ENCODE measurements at regions not wholly inside any gene's neighbourhood (a gene's known extent, or its start where the extent isn't known, plus 50 kb on each side); places are given as distances from the start of the nearest gene placed in this dataset.
A peak's percentile ranks its signal among the peaks of the same experiment; 100 is the strongest.

- TF ChIP-seq, protein P1, sequence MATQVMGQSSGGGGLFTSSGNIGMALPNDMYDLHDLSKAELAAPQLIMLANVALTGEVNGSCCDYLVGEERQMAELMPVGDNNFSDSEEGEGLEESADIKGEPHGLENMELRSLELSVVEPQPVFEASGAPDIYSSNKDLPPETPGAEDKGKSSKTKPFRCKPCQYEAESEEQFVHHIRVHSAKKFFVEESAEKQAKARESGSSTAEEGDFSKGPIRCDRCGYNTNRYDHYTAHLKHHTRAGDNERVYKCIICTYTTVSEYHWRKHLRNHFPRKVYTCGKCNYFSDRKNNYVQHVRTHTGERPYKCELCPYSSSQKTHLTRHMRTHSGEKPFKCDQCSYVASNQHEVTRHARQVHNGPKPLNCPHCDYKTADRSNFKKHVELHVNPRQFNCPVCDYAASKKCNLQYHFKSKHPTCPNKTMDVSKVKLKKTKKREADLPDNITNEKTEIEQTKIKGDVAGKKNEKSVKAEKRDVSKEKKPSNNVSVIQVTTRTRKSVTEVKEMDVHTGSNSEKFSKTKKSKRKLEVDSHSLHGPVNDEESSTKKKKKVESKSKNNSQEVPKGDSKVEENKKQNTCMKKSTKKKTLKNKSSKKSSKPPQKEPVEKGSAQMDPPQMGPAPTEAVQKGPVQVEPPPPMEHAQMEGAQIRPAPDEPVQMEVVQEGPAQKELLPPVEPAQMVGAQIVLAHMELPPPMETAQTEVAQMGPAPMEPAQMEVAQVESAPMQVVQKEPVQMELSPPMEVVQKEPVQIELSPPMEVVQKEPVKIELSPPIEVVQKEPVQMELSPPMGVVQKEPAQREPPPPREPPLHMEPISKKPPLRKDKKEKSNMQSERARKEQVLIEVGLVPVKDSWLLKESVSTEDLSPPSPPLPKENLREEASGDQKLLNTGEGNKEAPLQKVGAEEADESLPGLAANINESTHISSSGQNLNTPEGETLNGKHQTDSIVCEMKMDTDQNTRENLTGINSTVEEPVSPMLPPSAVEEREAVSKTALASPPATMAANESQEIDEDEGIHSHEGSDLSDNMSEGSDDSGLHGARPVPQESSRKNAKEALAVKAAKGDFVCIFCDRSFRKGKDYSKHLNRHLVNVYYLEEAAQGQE (IDR thresholded peaks at IDR 0.05; ENCODE audit: unreplicated experiment), result no peak
- TF ChIP-seq STAT1 (IDR thresholded peaks at IDR 0.05; ENCODE audit: unreplicated experiment) (no peak), CREB1 (CRISPR knock-in tag; IDR thresholded peaks at IDR 0.05; ENCODE audit: low read depth) (no peak), JUNB (IDR thresholded peaks at IDR 0.05; ENCODE audit: unreplicated experiment) (no peak), ZNF114 (CRISPR knock-in tag; IDR thresholded peaks at IDR 0.05) (no peak), EZH2phosphoT487 (IDR thresholded peaks at IDR 0.05; ENCODE audit: unreplicated experiment) (no peak), EZH2 (IDR thresholded peaks at IDR 0.05; ENCODE audit: low read depth, unreplicated experiment) (no peak)
Observed at GRCh38 chr14:71193663-71194062, 286.4 kb downstream of the PCNX1 start (continued).

- DNase-seq (ENCODE audit: low spot score) (no peak), ATAC-seq (peak; percentile 62)
- H3K9me2 ChIP-seq (ENCODE audit: insufficient read depth), result peaks cover 8% of the 10 kb centered on the region
- 0 out of 2 replicates have a peak, but pooled peaks cover 2% of the 10 kb centered on the region for H3K36me3 ChIP-seq (ENCODE audit: insufficient read depth)
- H3K4me2 ChIP-seq, result 0 out of 2 replicates have a peak overlapping the region, but pooled peaks have one; percentile 60
- peaks cover 60% of the 10 kb centered on the region for H3K4me1 Mint-ChIP-seq
- no peaks in the 10 kb centered on the region for H3K27me3 ChIP-seq (ENCODE audit: insufficient read depth)
- TF ChIP-seq NANOG (IDR thresholded peaks at IDR 0.05; ENCODE audit: borderline replicate concordance), result no peak
- TF ChIP-seq STAT1 (IDR thresholded peaks at IDR 0.05; ENCODE audit: unreplicated experiment), result no peak
- TF ChIP-seq, protein P1 (IDR thresholded peaks at IDR 0.05; ENCODE audit: unreplicated experiment), result no peak
- no peak for TF ChIP-seq EZH2 (IDR thresholded peaks at IDR 0.05; ENCODE audit: low read depth, unreplicated experiment)
- no peak for TF ChIP-seq ZNF331 (CRISPR knock-in tag; IDR thresholded peaks at IDR 0.05; ENCODE audit: low read depth)
- no peak for TF ChIP-seq ZNF114 (CRISPR knock-in tag; IDR thresholded peaks at IDR 0.05)
- TF ChIP-seq CREB1 (CRISPR knock-in tag; IDR thresholded peaks at IDR 0.05; ENCODE audit: low read depth), result no peak
- TF ChIP-seq, protein P2, sequence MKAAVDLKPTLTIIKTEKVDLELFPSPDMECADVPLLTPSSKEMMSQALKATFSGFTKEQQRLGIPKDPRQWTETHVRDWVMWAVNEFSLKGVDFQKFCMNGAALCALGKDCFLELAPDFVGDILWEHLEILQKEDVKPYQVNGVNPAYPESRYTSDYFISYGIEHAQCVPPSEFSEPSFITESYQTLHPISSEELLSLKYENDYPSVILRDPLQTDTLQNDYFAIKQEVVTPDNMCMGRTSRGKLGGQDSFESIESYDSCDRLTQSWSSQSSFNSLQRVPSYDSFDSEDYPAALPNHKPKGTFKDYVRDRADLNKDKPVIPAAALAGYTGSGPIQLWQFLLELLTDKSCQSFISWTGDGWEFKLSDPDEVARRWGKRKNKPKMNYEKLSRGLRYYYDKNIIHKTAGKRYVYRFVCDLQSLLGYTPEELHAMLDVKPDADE (IDR thresholded peaks at IDR 0.05), result no peak
- no peak for TF ChIP-seq JUNB (IDR thresholded peaks at IDR 0.05; ENCODE audit: unreplicated experiment)
- H3K4me1 ChIP-seq (ENCODE audit: insufficient read depth), result peaks cover 14% of the 10 kb centered on the region
- no peak overlapping the region for H3K4me3 Mint-ChIP-seq
- no peaks in the 10 kb centered on the region for H3K79me2 ChIP-seq (replicated peaks; ENCODE audit: insufficient read depth)
- H3K27ac Mint-ChIP-seq, result no peak overlapping the region
- H2AFZ ChIP-seq, result no peak overlapping the region
- H3K9me3 Mint-ChIP-seq, result peaks cover 5% of the 10 kb centered on the region; the same call in 2 of the 3 replicates
- H3F3A ChIP-seq (replicated peaks; ENCODE audit: low read depth), result no peaks in the 10 kb centered on the region
- H3K4me3 ChIP-seq, result no peak overlapping the region
- H3K27me3 Mint-ChIP-seq (ENCODE audit: insufficient read depth, low read depth, poor library complexity), result peaks cover 9% of the 10 kb centered on the region
- H4K20me1 ChIP-seq (replicated peaks; ENCODE audit: insufficient read depth), result no peaks in the 10 kb centered on the region
- H3K36me3 Mint-ChIP-seq (ENCODE audit: low read depth), result no peaks in the 10 kb centered on the region; the same call in 2 of the 3 replicates
- H3K27ac ChIP-seq (ENCODE audit: low read depth), result peak overlapping the region; percentile 11; the same call in 1 of the 2 replicates
Observed at GRCh38 chr14:71194251-71194650, 287.0 kb downstream of the PCNX1 start.

Measured in GM23338 (cell line).